Adrenal gland (tissue), 5 donors: ENCODE measurements at regions not wholly inside any gene's neighbourhood (a gene's known extent, or its start where the extent isn't known, plus 50 kb on each side); places are given as distances from the start of the nearest gene placed in this dataset.

Experiments
- POLR2A ChIP-seq, 2 donors: fragments of 450-650 bp; IDR thresholded peaks; one replicate each; pipeline ENCODE4 v1.6.1; 2017; ENCODE audit warnings: antibody characterized with exemption in 2 of 2, mild to moderate bottlenecking in 2 of 2, moderate library complexity in 1 of 2
- TF ChIP-seq, protein P1 (sequence below), 6 experiments: fragments of 450-650 bp in 4 of 6; fragments of 200-600 bp in 2 of 6; sonication (generic) in 1 of 6; IDR thresholded peaks; 1 replicate in 5 of 6; 2 replicates in 1 of 6; pipeline versions ENCODE4 v1.5.1 to v1.8.0; 2016 to 2021; ENCODE audit warnings: antibody characterized with exemption in 6 of 6, mild to moderate bottlenecking in 2 of 6, moderate library complexity in 1 of 6
- donor health status: DM: no; HTN: no; CAD: no.

- TF ChIP-seq, protein P1, sequence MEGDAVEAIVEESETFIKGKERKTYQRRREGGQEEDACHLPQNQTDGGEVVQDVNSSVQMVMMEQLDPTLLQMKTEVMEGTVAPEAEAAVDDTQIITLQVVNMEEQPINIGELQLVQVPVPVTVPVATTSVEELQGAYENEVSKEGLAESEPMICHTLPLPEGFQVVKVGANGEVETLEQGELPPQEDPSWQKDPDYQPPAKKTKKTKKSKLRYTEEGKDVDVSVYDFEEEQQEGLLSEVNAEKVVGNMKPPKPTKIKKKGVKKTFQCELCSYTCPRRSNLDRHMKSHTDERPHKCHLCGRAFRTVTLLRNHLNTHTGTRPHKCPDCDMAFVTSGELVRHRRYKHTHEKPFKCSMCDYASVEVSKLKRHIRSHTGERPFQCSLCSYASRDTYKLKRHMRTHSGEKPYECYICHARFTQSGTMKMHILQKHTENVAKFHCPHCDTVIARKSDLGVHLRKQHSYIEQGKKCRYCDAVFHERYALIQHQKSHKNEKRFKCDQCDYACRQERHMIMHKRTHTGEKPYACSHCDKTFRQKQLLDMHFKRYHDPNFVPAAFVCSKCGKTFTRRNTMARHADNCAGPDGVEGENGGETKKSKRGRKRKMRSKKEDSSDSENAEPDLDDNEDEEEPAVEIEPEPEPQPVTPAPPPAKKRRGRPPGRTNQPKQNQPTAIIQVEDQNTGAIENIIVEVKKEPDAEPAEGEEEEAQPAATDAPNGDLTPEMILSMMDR (IDR thresholded peaks at IDR 0.05), result no peak
- no peak for TF ChIP-seq POLR2A (IDR thresholded peaks at IDR 0.05)
Observed at GRCh38 chr2:183253441-183254130, 129.3 kb downstream of the NUP35 start.
